ENCODE measurements at regions not wholly inside any gene's neighbourhood (a gene's known extent, or its start where the extent isn't known, plus 50 kb on each side); places are given as distances from the start of the nearest gene placed in this dataset.
"Not testable (repeated sequence)": the region's sequence is repeated elsewhere in the genome, so short reads cannot be mapped to it uniquely, and the experiment has no call there.

GRCh38 chr10:38364073-38364472 is 269.9 kb downstream of the ZNF37A start:
- WGBS, 2 experiments (ENCODE audit: extremely low coverage in 1 of 2, insufficient coverage in 1 of 2, insufficient read length in 1 of 2, insufficient replicate concordance in 2 of 2, low coverage in 1 of 2, low lambda C conversion rate in 2 of 2, missing lambda C conversion rate in 1 of 2): 82% methylated on average over 3 of the region's 4 CpGs; no CpG with 5 or more reads in 1 of the 2 experiments

More at GRCh38 chr10:38364073-38364472, 269.9 kb downstream of the ZNF37A start:
- H2BK120ac ChIP-seq (replicated peaks; ENCODE audit: low read depth, low read length); H2AK5ac ChIP-seq (ENCODE audit: low read depth, low read length); FAIRE-seq; H2BK5ac ChIP-seq (ENCODE audit: low read depth, low read length); POLR2A ChIA-PET (ENCODE audit: partially characterized antibody); CTCF ChIA-PET (ENCODE audit: partially characterized antibody); H3K4me2 ChIP-seq (ENCODE audit: insufficient read depth in 1 of 2, low read depth in 2 of 2, low read length in 2 of 2); H3K23ac ChIP-seq (ENCODE audit: insufficient read length); H3K27me3 ChIP-seq (replicated peaks in 1 of 4; ENCODE audit: control insufficient read depth in 3 of 4, extremely low read depth in 1 of 4, insufficient read depth in 3 of 4, low read length in 3 of 4); H4K5ac ChIP-seq (ENCODE audit: insufficient read length, low read depth, low read length); H3K79me1 ChIP-seq (ENCODE audit: low read depth, low read length); H4K91ac ChIP-seq (replicated peaks; ENCODE audit: insufficient read length, low read length); DNase-seq (ENCODE audit: low read depth in 1 of 2, low spot score in 2 of 2); H3K23me2 ChIP-seq (ENCODE audit: low read depth, low read length); H2BK15ac ChIP-seq (ENCODE audit: low read length); H3K14ac ChIP-seq (ENCODE audit: insufficient read length); H3K36me3 ChIP-seq (ENCODE audit: control insufficient read depth in 2 of 4, insufficient read depth in 4 of 4, low read length in 3 of 4); H4K8ac ChIP-seq (ENCODE audit: extremely low read depth, insufficient read depth, low read length); H3K56ac ChIP-seq (replicated peaks; ENCODE audit: insufficient read length, low read depth, low read length); H3K4me3 ChIP-seq (ENCODE audit: extremely low read depth in 1 of 4, insufficient read depth in 2 of 4, low read depth in 3 of 4, low read length in 4 of 4); H4K20me1 ChIP-seq (replicated peaks in 1 of 2; ENCODE audit: control insufficient read depth in 1 of 2, insufficient read depth in 2 of 2, low read length in 2 of 2); H3K4ac ChIP-seq (replicated peaks; ENCODE audit: insufficient read length, low read depth, low read length); H3K79me2 ChIP-seq (ENCODE audit: control insufficient read depth in 1 of 2, insufficient read depth in 2 of 2, low read length in 2 of 2); H3K27ac ChIP-seq (ENCODE audit: low read depth, low read length); H2AFZ ChIP-seq (ENCODE audit: low read length); H2BK20ac ChIP-seq (ENCODE audit: low read length); H2BK12ac ChIP-seq (ENCODE audit: low read depth, low read length); H3K9ac ChIP-seq (replicated peaks in 1 of 4; ENCODE audit: extremely low read depth in 1 of 4, low read depth in 3 of 4, low read length in 3 of 4); H3K4me1 ChIP-seq (replicated peaks in 1 of 4; ENCODE audit: control insufficient read depth in 3 of 4, insufficient read depth in 4 of 4, low read length in 3 of 4); H3K18ac ChIP-seq (ENCODE audit: extremely low read depth, low read length): not testable (repeated sequence)
- peaks cover 4 to 15% of the 10 kb centered on the region in 2 experiments for H3K9me3 ChIP-seq (ENCODE audit: insufficient read depth in 2 of 2, low read depth in 1 of 2, low read length in 1 of 2)
